Mucosa of descending colon (tissue), 3 donors: ENCODE measurements at regions not wholly inside any gene's neighbourhood (a gene's known extent, or its start where the extent isn't known, plus 50 kb on each side); places are given as distances from the start of the nearest gene placed in this dataset.
A peak's percentile ranks its signal among the peaks of the same experiment; 100 is the strongest.
"Not testable (repeated sequence)": the region's sequence is repeated elsewhere in the genome, so short reads cannot be mapped to it uniquely, and the experiment has no call there.

Experiments
- ATAC-seq: fragments of 200-7000 bp; cut with Tn5 transposase; one replicate; pipeline ENCODE4 v1.9.1; 2020; ENCODE audit warnings: mild to moderate bottlenecking, moderate library complexity
- DNase-seq, 3 donors: peaks; one replicate each; pipeline ENCODE4 v3.0.0-alpha.2; 2020
- H3K36me3 ChIP-seq: fragments of 200-600 bp; one replicate; pipeline ENCODE4 v1.8.0; 2021; ENCODE audit warnings: low read depth, mild to moderate bottlenecking
- H3K4me1 ChIP-seq: fragments of 200-600 bp; one replicate; pipeline ENCODE4 v1.8.0; 2021; ENCODE audit warnings: low read depth, mild to moderate bottlenecking
- H3K4me3 ChIP-seq: fragments of 200-600 bp; one replicate; pipeline ENCODE4 v1.8.0; 2021; ENCODE audit warnings: mild to moderate bottlenecking
- H3K9me3 ChIP-seq: fragments of 200-600 bp; one replicate; pipeline ENCODE4 v1.8.0; 2021; ENCODE audit warnings: mild to moderate bottlenecking
- CTCF ChIP-seq: fragments of 200-600 bp; IDR thresholded peaks from one replicate; pipeline ENCODE4 v1.8.0; 2022; ENCODE audit warnings: antibody characterized with exemption, mild to moderate bottlenecking
- intact Hi-C, 2 donors: fragments of 100-400 bp; cut with DNase I in 1 of 2; cut with micrococcal nuclease in 1 of 2; formaldehyde crosslinking; loops; one replicate each; pipeline versions ENCODE4 v1.11.0 to v1.11.1; 2022; cut with DNase I, micrococcal nuclease
- donor health status: DM: no; HTN: no; CAD: no; lungs with moderate emphysema.
- donor health status: DM: no; HTN: no; CAD: no.
- donor health status: DM: no; HTN: yes; CAD: no.

GRCh38 chr1:236343246-236343870, 50.7 kb upstream of the EDARADD start:
- no peak for DNase-seq
- H3K36me3 ChIP-seq: no peaks in the 10 kb centered on the region
- TF ChIP-seq CTCF: no peak
- no peaks in the 10 kb centered on the region for H3K9me3 ChIP-seq
- no peak for ATAC-seq
- intact Hi-C loops: no loop called here
- no peak overlapping the region for H3K4me3 ChIP-seq
- no peaks in the 10 kb centered on the region for H3K4me1 ChIP-seq

- no peak for TF ChIP-seq CTCF
- ATAC-seq: peak; percentile 49
- H3K4me3 ChIP-seq: no peak overlapping the region
- no peaks in the 10 kb centered on the region for H3K4me1 ChIP-seq
- H3K36me3 ChIP-seq: no peaks in the 10 kb centered on the region
- DNase-seq: no peak
- intact Hi-C loops: no loop called here
- H3K9me3 ChIP-seq: no peaks in the 10 kb centered on the region
Observed at GRCh38 chr1:236342403-236343245, 51.5 kb upstream of the EDARADD start.

GRCh38 chr1:236341298-236341697, 52.8 kb upstream of the EDARADD start:
- DNase-seq (no peak), ATAC-seq (no peak)
- no peak for TF ChIP-seq CTCF
- no peaks in the 10 kb centered on the region for H3K4me1 ChIP-seq
- no peaks in the 10 kb centered on the region for H3K36me3 ChIP-seq
- H3K4me3 ChIP-seq: no peak overlapping the region
- intact Hi-C loops: no loop called here
- no peaks in the 10 kb centered on the region for H3K9me3 ChIP-seq

GRCh38 chr1:236338096-236338495, 56.0 kb upstream of the EDARADD start:
- intact Hi-C loops: no loop called here
- no peak for DNase-seq
- no peak for ATAC-seq
- no peaks in the 10 kb centered on the region for H3K9me3 ChIP-seq
- no peaks in the 10 kb centered on the region for H3K4me1 ChIP-seq
- no peak overlapping the region for H3K4me3 ChIP-seq
- TF ChIP-seq CTCF: no peak
- H3K36me3 ChIP-seq: no peaks in the 10 kb centered on the region

GRCh38 chr1:236336084-236336483, 54.3 kb upstream of the ERO1B start:
- ATAC-seq (no peak), DNase-seq (no peak)
- intact Hi-C loops: no loop called here
- no peak for TF ChIP-seq CTCF
- Histone ChIP-seq H3K9me3 (no peaks in the 10 kb centered on the region), H3K4me1 (no peaks in the 10 kb centered on the region), H3K36me3 (no peaks in the 10 kb centered on the region), H3K4me3 (no peak overlapping the region)

GRCh38 chr1:236335633-236336032, 53.9 kb upstream of the ERO1B start:
- H3K4me3 ChIP-seq, DNase-seq, H3K36me3 ChIP-seq, ATAC-seq, intact Hi-C loops, H3K9me3 ChIP-seq, H3K4me1 ChIP-seq: not testable (repeated sequence)
